GM23338 (cell line): ENCODE measurements at regions not wholly inside any gene's neighbourhood (a gene's known extent, or its start where the extent isn't known, plus 50 kb on each side); places are given as distances from the start of the nearest gene placed in this dataset.

Source experiments
- CREB1 ChIP-seq: fragments of 250-450 bp; sonication (Bioruptor Pico); IDR thresholded peaks from 2 replicates; pipeline ENCODE4 v1.5.0; 2020; ENCODE audit warnings: low read depth, mild to moderate bottlenecking, moderate library complexity
- EZH2 ChIP-seq: fragments of 200-600 bp; sonication (generic); IDR thresholded peaks from one replicate; pipeline ENCODE4 v1.8.0; 2017; ENCODE audit warnings: antibody characterized with exemption, mild to moderate bottlenecking, low read depth; ENCODE audit not compliant: unreplicated experiment
- EZH2phosphoT487 ChIP-seq: fragments of 200-600 bp; sonication (generic); IDR thresholded peaks from one replicate; pipeline ENCODE4 v1.8.1; 2018; ENCODE audit warnings: antibody characterized with exemption; ENCODE audit not compliant: unreplicated experiment
- POLR2AphosphoS5 ChIP-seq: IDR thresholded peaks from 2 replicates; pipeline ENCODE4 v1.6.1; 2016; ENCODE audit warnings: antibody characterized with exemption, low read depth
- REST ChIP-seq: IDR thresholded peaks from one replicate; pipeline ENCODE4 v1.6.1; 2018; ENCODE audit warnings: antibody characterized with exemption; ENCODE audit not compliant: unreplicated experiment
- ZNF331 ChIP-seq: fragments of 250-450 bp; sonication (Bioruptor Pico); IDR thresholded peaks from 2 replicates; pipeline ENCODE4 v1.5.0; 2020; ENCODE audit warnings: low read depth, mild to moderate bottlenecking, moderate library complexity
- TF ChIP-seq, protein P1 (sequence below), 2 experiments: fragments of 200-600 bp in 1 of 2; sonication (generic) in 1 of 2; conservative IDR thresholded peaks; 2 replicates each; pipeline versions ENCODE4 v1.5.1 to v1.6.1; 2016 to 2017; ENCODE audit warnings: antibody characterized with exemption in 2 of 2, low read depth in 2 of 2, mild to moderate bottlenecking in 2 of 2, moderate library complexity in 1 of 2

DNA sequence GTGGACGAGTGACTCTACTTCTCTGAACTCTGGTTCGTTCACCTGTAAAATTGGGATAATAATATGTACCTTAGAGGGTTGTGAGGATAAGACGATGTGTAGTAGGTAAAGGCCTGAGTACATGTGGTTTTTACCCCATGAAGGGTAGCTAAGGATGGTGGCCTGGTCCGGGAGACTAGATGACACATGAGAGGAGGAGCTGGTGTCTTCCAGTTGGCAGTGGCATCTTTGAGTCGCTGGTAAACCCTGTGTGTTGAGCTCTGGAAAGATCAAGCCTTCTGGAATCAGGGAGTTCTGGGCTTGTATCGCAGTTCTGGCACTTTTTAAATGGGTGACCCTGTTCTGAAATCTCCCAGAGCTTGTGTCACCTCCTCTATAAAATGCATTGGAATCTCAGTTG is 166.4 kb upstream of the ZNF618 start:
- TF ChIP-seq ZNF331 (no peak), EZH2 (no peak), CREB1 (CRISPR knock-in tag) (no peak), EZH2phosphoT487 (no peak), REST (no peak), POLR2AphosphoS5 (no peak)
- TF ChIP-seq, protein P1, sequence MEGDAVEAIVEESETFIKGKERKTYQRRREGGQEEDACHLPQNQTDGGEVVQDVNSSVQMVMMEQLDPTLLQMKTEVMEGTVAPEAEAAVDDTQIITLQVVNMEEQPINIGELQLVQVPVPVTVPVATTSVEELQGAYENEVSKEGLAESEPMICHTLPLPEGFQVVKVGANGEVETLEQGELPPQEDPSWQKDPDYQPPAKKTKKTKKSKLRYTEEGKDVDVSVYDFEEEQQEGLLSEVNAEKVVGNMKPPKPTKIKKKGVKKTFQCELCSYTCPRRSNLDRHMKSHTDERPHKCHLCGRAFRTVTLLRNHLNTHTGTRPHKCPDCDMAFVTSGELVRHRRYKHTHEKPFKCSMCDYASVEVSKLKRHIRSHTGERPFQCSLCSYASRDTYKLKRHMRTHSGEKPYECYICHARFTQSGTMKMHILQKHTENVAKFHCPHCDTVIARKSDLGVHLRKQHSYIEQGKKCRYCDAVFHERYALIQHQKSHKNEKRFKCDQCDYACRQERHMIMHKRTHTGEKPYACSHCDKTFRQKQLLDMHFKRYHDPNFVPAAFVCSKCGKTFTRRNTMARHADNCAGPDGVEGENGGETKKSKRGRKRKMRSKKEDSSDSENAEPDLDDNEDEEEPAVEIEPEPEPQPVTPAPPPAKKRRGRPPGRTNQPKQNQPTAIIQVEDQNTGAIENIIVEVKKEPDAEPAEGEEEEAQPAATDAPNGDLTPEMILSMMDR (conservative IDR thresholded peaks at IDR 0.05; ENCODE audit: low read depth in 2 of 2): no peak
